ENCODE measurements at regions not wholly inside any gene's neighbourhood (a gene's known extent, or its start where the extent isn't known, plus 50 kb on each side); places are given as distances from the start of the nearest gene placed in this dataset.

DNA sequence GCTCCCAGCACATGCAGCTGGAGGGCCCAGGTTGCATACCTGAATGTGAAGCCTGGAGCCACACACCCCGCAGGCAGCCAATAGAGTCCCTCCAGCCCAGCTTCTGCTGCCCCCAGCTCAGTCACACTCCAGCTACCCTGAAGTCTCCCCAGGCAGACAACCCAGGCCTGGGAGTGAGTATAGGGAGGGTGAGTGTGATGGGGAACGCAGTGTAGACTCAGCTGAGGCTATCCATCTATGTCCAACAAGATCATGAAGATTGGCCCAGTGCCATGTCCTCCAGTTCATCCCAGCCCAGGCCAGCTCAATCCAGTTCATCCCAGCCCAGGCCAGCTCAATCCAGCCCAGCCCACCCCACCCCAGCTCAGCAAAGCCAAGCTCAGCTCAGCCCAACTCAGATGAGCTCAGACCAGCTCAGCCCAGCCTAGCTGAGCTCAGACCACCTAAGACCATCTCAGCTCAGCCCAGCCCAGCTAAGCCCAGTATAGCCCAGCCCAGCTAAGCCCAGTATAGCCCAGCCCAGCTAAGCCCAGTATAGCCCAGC, 330.4 kb downstream of the TMEM121 start:
- H3K4me3 ChIP-seq (ENCODE audit: extremely low read depth in 1 of 4, insufficient read depth in 2 of 4, low read depth in 3 of 4, low read length in 4 of 4), result no peak overlapping the region
- DNase-seq (ENCODE audit: low read depth in 1 of 2, low spot score in 2 of 2) (no peak), FAIRE-seq (no peak)
- H2BK20ac ChIP-seq (ENCODE audit: low read length), result no peak overlapping the region
- ChIA-PET CTCF (ENCODE audit: partially characterized antibody) (no interaction called here), POLR2A (ENCODE audit: partially characterized antibody) (no interaction called here)
- H3K14ac ChIP-seq (ENCODE audit: insufficient read length), result no peak overlapping the region
- peaks cover 0 to 2% of the 10 kb centered on the region in 2 experiments for H4K20me1 ChIP-seq (replicated peaks in 1 of 2; ENCODE audit: control insufficient read depth in 1 of 2, insufficient read depth in 2 of 2, low read length in 2 of 2)
- no peak overlapping the region for H3K4me2 ChIP-seq (ENCODE audit: insufficient read depth in 1 of 2, low read depth in 2 of 2, low read length in 2 of 2)
- H3K4ac ChIP-seq (replicated peaks; ENCODE audit: insufficient read length, low read depth, low read length), result no peak overlapping the region
- H3K56ac ChIP-seq (replicated peaks; ENCODE audit: insufficient read length, low read depth, low read length), result no peak overlapping the region
- no peaks in the 10 kb centered on the region; a peak in 2 of 7 replicates for H3K27me3 ChIP-seq (replicated peaks in 1 of 4; ENCODE audit: control insufficient read depth in 3 of 4, extremely low read depth in 1 of 4, insufficient read depth in 3 of 4, low read length in 3 of 4)
- H4K8ac ChIP-seq (ENCODE audit: extremely low read depth, insufficient read depth, low read length), result no peak overlapping the region
- H2BK12ac ChIP-seq (ENCODE audit: low read depth, low read length), result no peak overlapping the region
- H4K91ac ChIP-seq (replicated peaks; ENCODE audit: insufficient read length, low read length), result no peak overlapping the region
- H3K18ac ChIP-seq (ENCODE audit: extremely low read depth, low read length), result no peak overlapping the region
- no peak overlapping the region for H3K27ac ChIP-seq (ENCODE audit: low read depth, low read length)
- no peaks in the 10 kb centered on the region for H3K79me2 ChIP-seq (ENCODE audit: control insufficient read depth in 1 of 2, insufficient read depth in 2 of 2, low read length in 2 of 2)
- peaks cover 82 to 97% of the 10 kb centered on the region in 2 experiments for H3K9me3 ChIP-seq (ENCODE audit: insufficient read depth in 2 of 2, low read depth in 1 of 2, low read length in 1 of 2)
- H3K4me1 ChIP-seq (replicated peaks in 1 of 4; ENCODE audit: control insufficient read depth in 3 of 4, insufficient read depth in 4 of 4, low read length in 3 of 4), result no peaks in the 10 kb centered on the region
- no peak overlapping the region for H2AK5ac ChIP-seq (ENCODE audit: low read depth, low read length)
- no peak overlapping the region for H4K5ac ChIP-seq (ENCODE audit: insufficient read length, low read depth, low read length)
- H3K36me3 ChIP-seq (ENCODE audit: control insufficient read depth in 2 of 4, insufficient read depth in 4 of 4, low read length in 3 of 4), result peaks cover 0 to 6% (median 0%) of the 10 kb centered on the region in 4 experiments; a peak in 2 of 8 replicates
- no peak overlapping the region for H2BK15ac ChIP-seq (ENCODE audit: low read length)
- H3K9ac ChIP-seq (replicated peaks in 1 of 4; ENCODE audit: extremely low read depth in 1 of 4, low read depth in 3 of 4, low read length in 3 of 4), result no peak overlapping the region
- no peaks in the 10 kb centered on the region for H3K23me2 ChIP-seq (ENCODE audit: low read depth, low read length)
- no peak overlapping the region for H2BK5ac ChIP-seq (ENCODE audit: low read depth, low read length)
- no peak overlapping the region for H3K23ac ChIP-seq (ENCODE audit: insufficient read length)
- no peaks in the 10 kb centered on the region for H3K79me1 ChIP-seq (ENCODE audit: low read depth, low read length)
- no peak overlapping the region for H2BK120ac ChIP-seq (replicated peaks; ENCODE audit: low read depth, low read length)
- 57% methylated on average over 2 of the region's 2 CpGs; no CpG with 5 or more reads in 1 of the 2 experiments for WGBS, 2 experiments (ENCODE audit: extremely low coverage in 1 of 2, insufficient coverage in 1 of 2, insufficient read length in 1 of 2, insufficient replicate concordance in 2 of 2, low coverage in 1 of 2, low lambda C conversion rate in 2 of 2, missing lambda C conversion rate in 1 of 2)
- H2AFZ ChIP-seq (ENCODE audit: low read length), result no peak overlapping the region
- TF ChIP-seq, protein P1, sequence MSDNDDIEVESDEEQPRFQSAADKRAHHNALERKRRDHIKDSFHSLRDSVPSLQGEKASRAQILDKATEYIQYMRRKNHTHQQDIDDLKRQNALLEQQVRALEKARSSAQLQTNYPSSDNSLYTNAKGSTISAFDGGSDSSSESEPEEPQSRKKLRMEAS (IDR thresholded peaks at IDR 0.05), result no peak
- TF ChIP-seq MAFK (IDR thresholded peaks at IDR 0.05; ENCODE audit: low read depth, low read length) (no peak), RXRA (IDR thresholded peaks at IDR 0.05; ENCODE audit: insufficient read depth, low read depth, low read length) (no peak), TEAD4 (IDR thresholded peaks at IDR 0.05; ENCODE audit: low read depth, low read length) (no peak), SP1 (IDR thresholded peaks at IDR 0.05; ENCODE audit: low read depth, low read length) (no peak), CREB1 (IDR thresholded peaks at IDR 0.05) (no peak), HDAC6 (IDR thresholded peaks at IDR 0.05; ENCODE audit: low read depth, low read length) (no peak), CHD2 (IDR thresholded peaks at IDR 0.05; ENCODE audit: low read length) (no peak), KDM4A (IDR thresholded peaks at IDR 0.05; ENCODE audit: low read depth, low read length, severe bottlenecking) (no peak), POLR2A (IDR thresholded peaks at IDR 0.05; ENCODE audit: control extremely low read depth in 1 of 2, low read depth in 2 of 2, low read length in 2 of 2) (no peak), CBX5 (IDR thresholded peaks at IDR 0.05; ENCODE audit: low read depth, low read length) (no peak), POU5F1 (IDR thresholded peaks at IDR 0.05; ENCODE audit: low read depth, low read length) (no peak), RAD21 (IDR thresholded peaks at IDR 0.05 in 1 of 2, conservative IDR thresholded peaks at IDR 0.05 in 1 of 2; ENCODE audit: low read depth in 2 of 2, low read length in 2 of 2) (no peak)
- TF ChIP-seq, protein P2, sequence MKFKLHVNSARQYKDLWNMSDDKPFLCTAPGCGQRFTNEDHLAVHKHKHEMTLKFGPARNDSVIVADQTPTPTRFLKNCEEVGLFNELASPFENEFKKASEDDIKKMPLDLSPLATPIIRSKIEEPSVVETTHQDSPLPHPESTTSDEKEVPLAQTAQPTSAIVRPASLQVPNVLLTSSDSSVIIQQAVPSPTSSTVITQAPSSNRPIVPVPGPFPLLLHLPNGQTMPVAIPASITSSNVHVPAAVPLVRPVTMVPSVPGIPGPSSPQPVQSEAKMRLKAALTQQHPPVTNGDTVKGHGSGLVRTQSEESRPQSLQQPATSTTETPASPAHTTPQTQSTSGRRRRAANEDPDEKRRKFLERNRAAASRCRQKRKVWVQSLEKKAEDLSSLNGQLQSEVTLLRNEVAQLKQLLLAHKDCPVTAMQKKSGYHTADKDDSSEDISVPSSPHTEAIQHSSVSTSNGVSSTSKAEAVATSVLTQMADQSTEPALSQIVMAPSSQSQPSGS (IDR thresholded peaks at IDR 0.05; ENCODE audit: low read length), result no peak

All from H1 (cell line).